ENCODE measurements at regions not wholly inside any gene's neighbourhood (a gene's known extent, or its start where the extent isn't known, plus 50 kb on each side); places are given as distances from the start of the nearest gene placed in this dataset.
A peak's percentile ranks its signal among the peaks of the same experiment; 100 is the strongest.

- TF ChIP-seq, protein P1, sequence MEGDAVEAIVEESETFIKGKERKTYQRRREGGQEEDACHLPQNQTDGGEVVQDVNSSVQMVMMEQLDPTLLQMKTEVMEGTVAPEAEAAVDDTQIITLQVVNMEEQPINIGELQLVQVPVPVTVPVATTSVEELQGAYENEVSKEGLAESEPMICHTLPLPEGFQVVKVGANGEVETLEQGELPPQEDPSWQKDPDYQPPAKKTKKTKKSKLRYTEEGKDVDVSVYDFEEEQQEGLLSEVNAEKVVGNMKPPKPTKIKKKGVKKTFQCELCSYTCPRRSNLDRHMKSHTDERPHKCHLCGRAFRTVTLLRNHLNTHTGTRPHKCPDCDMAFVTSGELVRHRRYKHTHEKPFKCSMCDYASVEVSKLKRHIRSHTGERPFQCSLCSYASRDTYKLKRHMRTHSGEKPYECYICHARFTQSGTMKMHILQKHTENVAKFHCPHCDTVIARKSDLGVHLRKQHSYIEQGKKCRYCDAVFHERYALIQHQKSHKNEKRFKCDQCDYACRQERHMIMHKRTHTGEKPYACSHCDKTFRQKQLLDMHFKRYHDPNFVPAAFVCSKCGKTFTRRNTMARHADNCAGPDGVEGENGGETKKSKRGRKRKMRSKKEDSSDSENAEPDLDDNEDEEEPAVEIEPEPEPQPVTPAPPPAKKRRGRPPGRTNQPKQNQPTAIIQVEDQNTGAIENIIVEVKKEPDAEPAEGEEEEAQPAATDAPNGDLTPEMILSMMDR (IDR thresholded peaks at IDR 0.05; ENCODE audit: insufficient read depth, low read length): no peak
- no peak overlapping the region for H3K4me3 ChIP-seq (ENCODE audit: low read depth, low read length)
- no peak for DNase-seq (ENCODE audit: low read depth)
Measured at GRCh38 chr10:118454211-118454610, 112.1 kb upstream of the FAM204A start.

- TF ChIP-seq, protein P1 (IDR thresholded peaks at IDR 0.05; ENCODE audit: insufficient read depth, low read length): no peak
- no peak for DNase-seq (ENCODE audit: low read depth)
- H3K4me3 ChIP-seq (ENCODE audit: low read depth, low read length): no peak overlapping the region
Measured at GRCh38 chr10:118452098-118452497, 110.0 kb upstream of the FAM204A start.

DNA sequence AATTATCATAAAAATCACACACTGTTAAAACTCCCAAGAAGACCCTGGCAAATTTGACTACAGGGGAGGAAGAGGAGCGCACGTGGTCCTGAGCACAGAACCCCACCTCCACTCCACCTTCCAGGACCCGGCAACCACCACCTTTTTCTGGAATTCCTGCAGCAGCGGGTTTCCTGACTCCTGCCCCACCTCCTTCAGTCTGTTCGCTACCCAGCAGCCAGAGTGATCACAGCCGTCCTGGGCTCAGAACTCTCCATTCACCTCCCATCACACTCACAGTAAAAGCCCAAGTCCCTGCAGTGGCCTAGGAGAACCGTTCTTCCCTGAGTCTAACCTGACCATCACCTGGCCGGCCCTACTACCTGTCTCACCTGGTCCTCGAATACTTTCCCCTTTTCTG lies 107.4 kb upstream of the FAM204A start:
- TF ChIP-seq, protein P1 (IDR thresholded peaks at IDR 0.05; ENCODE audit: insufficient read depth, low read length): no peak
- no peak for DNase-seq (ENCODE audit: low read depth)
- no peak overlapping the region for H3K4me3 ChIP-seq (ENCODE audit: low read depth, low read length)

DNA sequence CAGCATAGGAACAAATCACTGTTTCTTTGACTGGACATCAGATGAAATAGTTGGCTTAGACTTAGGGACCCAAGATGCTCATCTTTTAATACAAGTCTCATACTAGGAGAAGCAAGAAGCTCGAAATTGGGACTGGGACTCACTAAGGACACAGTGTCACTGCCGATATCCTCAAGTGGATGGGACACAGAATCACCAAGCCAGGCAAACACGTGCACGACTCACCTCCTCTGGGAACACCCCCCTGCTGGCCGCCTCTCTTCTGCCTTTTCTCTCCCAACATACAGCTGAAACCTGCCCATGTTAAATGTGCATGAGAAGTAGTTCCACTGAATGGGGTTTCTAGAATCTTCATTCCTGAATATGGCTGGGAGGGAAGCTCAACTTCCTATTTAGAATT lies 106.6 kb upstream of the FAM204A start:
- DNase-seq (ENCODE audit: low read depth): no peak

GRCh38 chr10:118447478-118448270 lies 105.5 kb upstream of the FAM204A start:
- TF ChIP-seq, protein P1 (IDR thresholded peaks at IDR 0.05; ENCODE audit: insufficient read depth, low read length): no peak
- H3K4me3 ChIP-seq (ENCODE audit: low read depth, low read length): no peak overlapping the region
- peak; percentile 25 for DNase-seq (ENCODE audit: low read depth)

More for the DNA sequence above, 106.6 kb upstream of the FAM204A start:
- TF ChIP-seq, protein P1 (IDR thresholded peaks at IDR 0.05; ENCODE audit: insufficient read depth, low read length): no peak
- H3K4me3 ChIP-seq (ENCODE audit: low read depth, low read length): no peak overlapping the region

DNA sequence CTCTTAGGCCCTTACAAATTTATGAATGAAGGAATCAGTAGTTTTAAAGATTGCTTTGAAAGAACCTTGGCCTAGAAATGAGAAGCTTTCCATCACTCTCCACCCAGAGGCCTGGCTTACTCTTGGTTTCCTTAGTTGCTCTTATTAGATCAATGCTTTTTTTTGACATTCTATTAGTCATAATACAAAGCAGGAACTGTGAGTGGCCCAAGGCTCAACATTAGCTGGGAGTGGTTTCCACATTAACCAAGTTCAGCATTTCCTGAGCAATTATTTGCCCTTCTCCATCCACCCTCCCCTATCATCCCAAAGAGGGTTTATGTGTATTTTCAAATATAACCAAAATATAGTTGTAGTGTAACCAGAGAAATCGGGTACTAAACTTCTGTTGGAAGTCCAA lies 103.4 kb upstream of the FAM204A start:
- TF ChIP-seq, protein P1 (IDR thresholded peaks at IDR 0.05; ENCODE audit: insufficient read depth, low read length): no peak
- DNase-seq (ENCODE audit: low read depth): no peak
- H3K4me3 ChIP-seq (ENCODE audit: low read depth, low read length): no peak overlapping the region

- TF ChIP-seq, protein P1 (IDR thresholded peaks at IDR 0.05; ENCODE audit: insufficient read depth, low read length): no peak
- no peak for DNase-seq (ENCODE audit: low read depth)
- no peak overlapping the region for H3K4me3 ChIP-seq (ENCODE audit: low read depth, low read length)
Measured at GRCh38 chr10:118444069-118444468, 101.9 kb upstream of the FAM204A start.

All from fibroblast of the aortic adventitia (primary cell).